GM18951 (cell line): ENCODE measurements at regions not wholly inside any gene's neighbourhood (a gene's known extent, or its start where the extent isn't known, plus 50 kb on each side); places are given as distances from the start of the nearest gene placed in this dataset.
"Not testable (repeated sequence)": the region's sequence is repeated elsewhere in the genome, so short reads cannot be mapped to it uniquely, and the experiment has no call there.

ENCODE experiments used
- POLR2A ChIP-seq: IDR thresholded peaks from 4 replicates; pipeline ENCODE4 v1.6.1; 2011; ENCODE audit warnings: mild to moderate bottlenecking; ENCODE audit not compliant: insufficient read length, insufficient read depth; ENCODE audit errors: extremely low read depth
- in situ Hi-C: fragments of 300-500 bp; cut with MboI; formaldehyde crosslinking; loops from one replicate; pipeline ENCODE4 v1.12.0; 2022; ENCODE audit warnings: low sequenced_read_pairs, mixed read lengths, inconsistent platforms; ENCODE audit not compliant: unreplicated experiment

DNA sequence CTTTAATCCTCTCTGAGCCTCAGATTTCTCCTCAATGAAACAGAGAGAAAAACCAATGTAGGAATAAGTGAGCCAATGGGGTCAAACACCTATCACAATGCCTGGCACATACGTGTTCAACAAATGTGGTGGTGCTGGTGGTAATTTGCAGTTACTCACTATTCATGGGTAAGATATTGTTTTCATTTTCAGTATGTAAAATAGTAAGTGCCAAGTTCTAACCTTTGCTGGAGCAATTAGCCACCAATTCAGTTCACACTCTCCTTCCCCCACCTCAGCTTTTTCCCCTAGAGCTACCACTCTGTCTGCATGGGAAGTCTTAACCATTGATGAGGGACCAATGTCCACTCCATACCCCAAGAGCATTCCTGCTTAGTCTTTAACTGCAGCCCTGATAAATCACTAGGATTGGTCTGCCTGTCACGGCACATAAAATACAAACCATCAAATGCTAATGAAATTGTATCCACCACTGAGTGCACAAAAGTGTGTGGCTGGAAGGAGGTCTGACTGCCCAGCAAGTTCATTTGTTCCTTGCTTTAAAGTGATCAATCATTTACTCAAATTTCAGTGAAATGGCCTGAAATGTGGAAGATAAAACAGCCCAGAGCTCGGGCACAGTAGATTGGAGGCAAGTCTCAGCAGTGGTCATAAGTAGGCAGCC, 187.4 kb upstream of the API5 start:
- in situ Hi-C loops = no loop called here
- TF ChIP-seq POLR2A = no peak

DNA sequence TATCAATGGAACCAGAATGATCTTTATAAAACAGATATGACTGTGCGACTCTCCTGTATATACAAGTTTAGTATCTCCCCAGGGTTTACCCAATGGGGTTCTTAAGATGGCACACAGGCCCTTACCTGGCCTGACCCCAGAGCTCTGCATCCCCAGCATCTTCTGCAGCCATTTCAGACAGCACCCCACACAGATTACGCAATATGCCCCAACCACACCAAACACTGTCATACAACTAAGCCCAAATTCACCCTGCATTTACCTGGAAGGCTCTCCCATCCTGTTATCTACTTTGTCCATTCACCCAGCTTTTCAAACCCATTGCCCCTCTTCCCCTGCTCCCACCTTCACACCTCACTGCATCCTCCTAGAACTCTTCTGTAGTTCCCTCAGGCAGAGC, 182.5 kb upstream of the API5 start:
- in situ Hi-C loops = no loop called here
- no peak for TF ChIP-seq POLR2A

DNA sequence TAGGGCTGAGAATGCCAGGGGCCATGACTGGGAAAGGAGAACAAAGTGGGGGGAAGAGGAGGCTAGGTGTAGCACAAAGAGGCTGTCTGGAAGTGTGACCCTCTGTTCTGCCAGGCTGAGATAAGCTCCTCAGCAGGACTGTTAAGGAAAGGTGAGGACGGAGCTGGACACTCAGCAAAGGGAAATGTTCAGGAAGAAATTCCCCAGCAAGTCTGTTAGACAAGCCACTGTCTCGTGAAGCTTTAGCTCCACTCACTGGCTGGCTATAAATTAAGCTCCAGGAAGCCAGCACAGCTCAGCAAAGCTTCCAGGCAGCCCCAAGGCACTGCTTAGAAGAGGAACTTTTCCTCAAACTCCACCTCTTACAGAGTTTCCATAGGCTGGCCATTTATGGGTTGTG, 181.2 kb upstream of the API5 start:
- no peak for TF ChIP-seq POLR2A

DNA sequence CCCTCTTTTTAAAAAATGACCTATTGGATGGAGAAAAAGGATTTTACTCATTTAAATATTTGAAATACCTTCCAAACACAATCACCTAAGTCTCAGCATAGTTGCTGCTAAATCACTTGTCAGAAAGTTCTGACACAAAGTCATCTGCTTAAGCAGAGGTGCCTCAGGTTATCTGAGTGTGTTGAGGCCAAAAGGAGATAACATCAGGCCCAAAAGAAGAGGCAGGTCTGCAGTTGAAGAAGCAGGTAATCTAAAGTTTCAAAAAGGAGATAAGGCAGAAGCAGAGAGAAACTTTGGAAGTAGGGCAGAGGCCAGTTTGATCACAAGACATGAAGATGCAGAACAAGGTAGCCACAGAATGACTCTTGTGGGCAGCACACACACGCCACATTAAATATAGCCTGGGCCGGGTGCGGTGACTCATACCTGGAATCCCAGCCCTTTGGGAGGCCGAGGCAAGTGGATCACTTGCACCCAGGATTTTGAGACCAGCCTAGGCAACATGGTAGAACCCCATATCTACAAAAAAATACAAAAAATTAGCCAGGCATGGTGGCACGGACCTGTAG, 175.7 kb upstream of the API5 start:
- TF ChIP-seq POLR2A = no peak

More for the DNA sequence above, 181.2 kb upstream of the API5 start:
- in situ Hi-C loops = no loop called here

DNA sequence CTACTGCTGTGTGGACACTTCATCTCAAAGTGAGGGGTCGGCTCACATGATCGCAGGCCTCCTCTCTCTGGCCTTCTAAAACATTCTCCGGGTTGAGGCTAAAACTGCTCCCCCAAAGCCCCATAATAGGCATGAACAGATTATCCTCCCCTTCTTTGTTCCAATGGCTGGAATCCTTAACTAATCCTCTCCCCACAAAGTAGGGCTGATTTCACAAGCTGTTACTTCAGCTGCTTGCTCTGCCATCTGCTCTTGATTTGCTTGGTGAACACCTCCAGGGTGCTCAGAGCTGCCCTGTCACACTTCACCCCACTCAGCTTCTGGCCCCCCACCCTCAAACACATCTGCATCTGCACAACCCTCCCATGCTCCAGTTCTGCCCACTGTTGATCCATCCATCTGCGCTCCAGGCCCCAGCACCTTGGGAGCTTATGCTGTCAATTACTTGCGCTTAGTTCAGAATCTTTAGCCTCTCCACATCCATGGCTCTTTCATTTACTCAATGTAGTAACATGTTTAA, 173.1 kb upstream of the API5 start:
- TF ChIP-seq POLR2A = no peak
- in situ Hi-C loops = no loop called here

More for the DNA sequence above, 175.7 kb upstream of the API5 start:
- in situ Hi-C loops = no loop called here

DNA sequence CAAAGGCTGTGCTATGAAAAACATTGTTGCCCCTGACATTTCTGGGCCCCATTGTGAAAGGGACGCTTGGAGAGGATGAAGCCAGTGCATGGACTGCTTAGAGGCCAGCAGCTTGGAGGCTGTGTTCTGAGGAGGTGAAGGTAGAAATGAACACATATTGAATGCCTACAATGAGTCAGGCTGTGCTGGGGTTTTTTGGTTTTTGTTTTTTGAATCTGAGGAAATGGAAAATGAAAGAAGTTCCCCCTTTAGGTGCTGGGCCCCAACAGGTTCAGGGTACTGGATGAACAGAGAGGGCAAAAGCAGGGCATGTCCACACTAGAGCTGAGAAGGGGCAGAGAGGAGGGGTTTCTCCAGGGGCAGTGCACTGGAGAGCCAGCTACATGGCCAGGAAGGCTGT, 166.1 kb upstream of the API5 start:
- no peak for TF ChIP-seq POLR2A
- in situ Hi-C loops = no loop called here

DNA sequence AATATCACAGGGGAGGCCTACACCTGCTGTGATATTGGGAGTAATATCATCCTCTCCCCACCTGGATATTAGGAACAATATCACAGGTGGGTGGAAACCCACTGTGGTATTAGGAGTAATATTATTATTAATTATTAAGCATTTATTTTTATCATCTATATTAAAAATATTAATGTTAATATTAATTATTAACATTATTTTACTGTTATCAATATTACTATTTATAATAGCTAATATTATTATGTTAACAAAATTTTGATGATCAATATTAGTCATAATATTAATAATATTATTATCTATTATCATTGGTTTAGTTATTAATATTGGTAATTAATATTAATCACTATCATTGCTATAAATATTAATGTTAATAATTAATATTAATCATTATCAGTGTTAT, 161.1 kb upstream of the API5 start:
- in situ Hi-C loops = no loop called here
- no peak for TF ChIP-seq POLR2A

DNA sequence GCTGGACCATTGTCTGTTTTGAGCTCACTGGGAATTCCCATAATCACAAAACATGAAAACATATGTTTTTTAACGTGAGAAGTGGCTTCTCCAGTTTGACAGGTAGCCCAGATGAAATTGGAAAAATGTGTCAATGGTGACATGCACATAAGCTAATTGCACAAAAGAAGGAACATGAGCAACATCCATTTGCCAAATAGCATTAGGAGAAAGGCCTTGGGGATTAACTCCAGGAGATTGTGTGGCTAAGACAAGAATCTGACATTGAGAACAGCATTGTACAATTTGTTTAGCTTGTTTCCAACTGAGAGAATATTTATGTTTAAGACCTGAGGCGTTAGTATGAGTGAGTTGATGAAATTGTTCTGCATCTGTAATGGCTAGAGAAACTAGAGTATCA, 147.0 kb upstream of the API5 start:
- TF ChIP-seq POLR2A = no peak

DNA sequence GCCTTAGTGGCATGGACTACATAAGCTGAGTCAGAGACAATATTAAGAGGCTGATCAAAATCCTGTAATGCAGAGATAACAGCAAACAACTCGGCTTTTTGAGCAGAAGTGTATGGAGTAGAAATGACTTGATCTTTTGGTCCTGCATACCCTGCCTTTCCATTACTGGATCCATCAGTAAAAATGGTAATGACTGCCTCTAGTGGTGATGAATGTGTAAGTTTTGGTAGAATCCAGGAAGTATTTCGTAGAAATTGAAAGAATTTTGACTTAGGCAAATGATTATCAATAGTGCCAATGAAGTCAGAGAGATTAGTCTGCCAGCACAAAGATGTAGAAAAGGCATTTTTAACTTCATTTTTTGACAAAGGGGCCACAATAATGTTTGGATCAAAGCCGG, 146.4 kb upstream of the API5 start:
- in situ Hi-C loops = not testable (repeated sequence)

More for the DNA sequence above, 147.0 kb upstream of the API5 start:
- in situ Hi-C loops = no loop called here

DNA sequence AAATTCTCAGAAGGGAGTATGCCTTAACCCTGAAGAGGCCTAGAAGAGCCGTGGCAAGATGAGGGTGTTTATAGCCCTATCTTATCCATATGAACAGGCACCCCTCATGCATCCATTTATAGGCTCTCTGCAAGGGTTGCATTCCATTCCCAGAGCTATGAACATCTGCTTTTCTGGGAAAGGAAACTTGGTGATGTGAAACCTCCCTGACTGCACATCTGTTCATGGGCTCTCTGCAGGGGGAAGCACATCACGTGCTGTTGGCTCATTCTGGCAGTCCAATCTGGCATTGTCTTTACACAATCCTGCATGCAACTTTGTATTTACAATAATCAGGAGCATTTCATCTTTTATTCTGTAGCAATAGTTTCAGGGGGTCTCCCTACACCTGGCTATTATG, 143.6 kb upstream of the API5 start:
- in situ Hi-C loops = not testable (repeated sequence)

DNA sequence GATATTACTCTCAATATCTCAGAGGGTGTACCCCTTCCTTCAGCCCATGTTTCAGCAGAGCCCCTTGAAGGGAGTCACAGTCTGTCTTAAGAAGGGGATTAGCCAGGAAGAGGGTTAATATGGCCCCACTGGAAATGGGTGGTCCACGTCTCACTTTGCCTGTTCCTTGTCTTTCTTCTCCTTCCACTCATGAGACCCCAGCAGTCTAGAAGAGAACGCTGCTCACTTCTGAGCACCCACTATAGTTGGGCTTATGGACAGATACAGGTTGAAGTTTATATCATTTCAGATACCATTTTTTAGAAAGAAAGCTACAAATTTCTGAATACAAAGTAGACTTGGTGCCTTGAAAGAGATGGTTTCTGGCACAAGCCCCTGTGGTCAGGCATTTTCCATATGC, 139.3 kb upstream of the API5 start:
- TF ChIP-seq POLR2A = no peak
- in situ Hi-C loops = no loop called here

DNA sequence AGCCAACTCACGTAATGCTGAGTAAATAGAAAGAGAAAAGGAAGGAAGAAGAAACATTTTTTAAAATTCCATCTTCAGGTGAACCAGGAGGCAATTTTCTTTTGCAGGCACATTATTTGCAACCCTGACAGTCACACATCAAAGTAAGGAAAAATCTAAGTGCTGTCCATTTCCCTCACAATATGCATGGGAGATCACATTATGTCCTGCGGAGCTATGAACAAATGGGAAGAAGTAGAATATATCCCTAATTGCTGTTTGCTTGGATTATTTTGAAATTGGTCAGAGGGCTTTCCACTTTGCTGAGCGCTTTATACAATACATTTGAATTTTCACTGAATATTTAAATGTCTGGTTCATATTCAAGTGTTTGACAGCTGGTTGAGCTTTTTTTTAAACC, 133.8 kb upstream of the API5 start:
- no peak for TF ChIP-seq POLR2A
- in situ Hi-C loops = no loop called here

DNA sequence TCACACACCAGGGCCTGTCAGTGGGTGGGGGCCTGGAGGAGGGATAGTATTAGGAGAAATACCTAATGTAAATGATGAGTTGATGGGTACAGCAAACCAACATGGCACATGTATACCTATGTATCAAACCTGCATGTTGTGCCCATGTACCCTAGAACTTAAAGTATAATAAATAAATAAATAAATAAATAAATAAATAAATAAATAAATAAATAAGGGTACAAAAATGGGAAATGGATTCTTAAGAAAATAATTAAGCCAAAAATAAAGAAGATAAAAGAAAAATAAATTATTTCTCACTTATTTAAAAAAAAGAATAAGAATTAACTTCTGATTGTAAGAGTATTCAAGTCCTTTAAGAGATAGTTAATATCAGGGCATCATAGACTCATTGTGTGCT, 117.3 kb upstream of the API5 start:
- in situ Hi-C loops = not testable (repeated sequence)

DNA sequence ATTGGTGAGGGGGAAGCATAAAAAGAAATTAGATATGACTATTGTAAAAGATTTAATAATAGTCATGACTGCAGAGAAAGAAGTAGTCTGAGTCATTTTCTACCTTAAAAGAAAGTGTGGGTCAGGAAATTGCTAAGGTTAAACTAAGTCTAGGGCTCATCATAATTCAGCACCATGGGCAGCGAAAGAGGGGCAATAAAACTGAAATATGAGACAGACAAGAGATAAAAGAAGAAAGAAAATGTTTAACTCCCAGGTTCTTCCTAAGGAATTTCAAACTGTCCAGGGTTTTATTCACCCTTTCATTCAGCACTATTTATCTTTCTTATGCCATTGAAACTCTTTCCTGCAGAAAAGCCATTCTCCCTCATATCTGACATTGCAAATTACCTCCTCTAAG, 114.4 kb upstream of the API5 start:
- no peak for TF ChIP-seq POLR2A

DNA sequence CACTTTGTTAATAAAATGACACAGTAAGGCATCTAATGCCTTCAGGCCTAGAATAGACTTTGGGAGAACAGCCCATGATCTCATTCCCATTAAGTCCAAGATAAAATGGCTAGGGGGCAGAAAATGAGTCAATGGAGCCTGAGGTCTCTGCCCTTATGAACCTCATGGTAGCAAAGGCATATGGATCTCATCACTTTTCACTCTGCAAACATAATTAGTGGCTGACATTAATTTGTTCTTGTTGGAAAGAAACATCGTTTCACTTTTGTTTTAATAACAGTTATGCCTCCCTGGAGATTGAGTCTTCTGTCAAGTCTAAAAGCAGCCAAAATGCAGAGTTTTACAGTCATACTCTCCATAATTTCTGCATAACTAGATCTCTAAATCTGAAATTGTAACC, 111.8 kb upstream of the API5 start:
- TF ChIP-seq POLR2A = no peak
- in situ Hi-C loops = no loop called here

More for the DNA sequence above, 114.4 kb upstream of the API5 start:
- in situ Hi-C loops = no loop called here

DNA sequence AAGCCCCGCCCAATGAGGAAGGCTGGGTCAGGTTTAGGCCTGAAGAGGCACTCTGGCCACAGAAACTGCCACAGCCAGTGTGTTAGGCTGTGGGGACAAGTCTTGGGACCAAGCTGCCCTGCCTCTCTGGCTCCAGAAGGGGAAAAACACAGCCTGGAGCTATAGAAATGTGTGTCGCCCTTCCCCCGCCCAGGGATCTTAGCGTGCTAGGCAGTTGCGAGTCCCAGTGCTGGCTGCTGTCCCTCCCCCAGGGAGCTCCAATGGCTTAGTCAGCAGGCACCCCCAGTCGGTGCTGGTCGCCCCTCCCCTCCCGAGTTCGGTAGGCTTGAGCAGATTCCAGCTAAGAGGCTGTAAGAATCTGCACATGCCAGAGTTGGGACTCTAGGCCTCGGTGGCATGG, 99.5 kb upstream of the API5 start:
- in situ Hi-C loops = no loop called here
- TF ChIP-seq POLR2A = no peak
